Thyroid gland (tissue), 4 donors: ENCODE measurements at regions not wholly inside any gene's neighbourhood (a gene's known extent, or its start where the extent isn't known, plus 50 kb on each side); places are given as distances from the start of the nearest gene placed in this dataset.
"Not testable (repeated sequence)": the region's sequence is repeated elsewhere in the genome, so short reads cannot be mapped to it uniquely, and the experiment has no call there.

ENCODE experiments used
- CTCF ChIP-seq, 6 experiments: fragments of 200-600 bp in 3 of 6; fragments of 450-650 bp in 3 of 6; sonication (generic) in 3 of 6; IDR thresholded peaks; one replicate each; pipeline ENCODE4 v1.5.1; 2016 to 2019; ENCODE audit warnings: antibody characterized with exemption in 6 of 6, mild to moderate bottlenecking in 2 of 6, inconsistent platforms in 1 of 6, moderate library complexity in 1 of 6
- POLR2A ChIP-seq, 2 donors: fragments of 450-650 bp; IDR thresholded peaks; one replicate each; pipeline ENCODE4 v1.6.1; 2017; ENCODE audit warnings: antibody characterized with exemption in 2 of 2, mild to moderate bottlenecking in 2 of 2, moderate library complexity in 1 of 2

GRCh38 chr1:829324-829723, 94.4 kb upstream of the SAMD11 start:
- TF ChIP-seq CTCF, POLR2A (IDR thresholded peaks at IDR 0.05): not testable (repeated sequence)
